Gastrocnemius medialis (tissue), 4 donors: ENCODE measurements at regions not wholly inside any gene's neighbourhood (a gene's known extent, or its start where the extent isn't known, plus 50 kb on each side); places are given as distances from the start of the nearest gene placed in this dataset.

Experiments
- POLR2A ChIP-seq, 2 donors: fragments of 450-650 bp; IDR thresholded peaks; one replicate each; pipeline ENCODE4 v1.6.1; 2017; ENCODE audit warnings: antibody characterized with exemption in 2 of 2, mild to moderate bottlenecking in 2 of 2, moderate library complexity in 2 of 2
- TF ChIP-seq, protein P1 (sequence below), 5 experiments: fragments of 450-650 bp in 3 of 5; fragments of 200-600 bp in 2 of 5; sonication (generic) in 2 of 5; IDR thresholded peaks in 4 of 5; conservative IDR thresholded peaks in 1 of 5; 1 replicate in 4 of 5; 2 replicates in 1 of 5; pipeline ENCODE4 v1.5.1; 2016 to 2019; ENCODE audit warnings: antibody characterized with exemption in 5 of 5, mild to moderate bottlenecking in 3 of 5, moderate library complexity in 3 of 5

- TF ChIP-seq POLR2A (IDR thresholded peaks at IDR 0.05), result no peak
- TF ChIP-seq, protein P1, sequence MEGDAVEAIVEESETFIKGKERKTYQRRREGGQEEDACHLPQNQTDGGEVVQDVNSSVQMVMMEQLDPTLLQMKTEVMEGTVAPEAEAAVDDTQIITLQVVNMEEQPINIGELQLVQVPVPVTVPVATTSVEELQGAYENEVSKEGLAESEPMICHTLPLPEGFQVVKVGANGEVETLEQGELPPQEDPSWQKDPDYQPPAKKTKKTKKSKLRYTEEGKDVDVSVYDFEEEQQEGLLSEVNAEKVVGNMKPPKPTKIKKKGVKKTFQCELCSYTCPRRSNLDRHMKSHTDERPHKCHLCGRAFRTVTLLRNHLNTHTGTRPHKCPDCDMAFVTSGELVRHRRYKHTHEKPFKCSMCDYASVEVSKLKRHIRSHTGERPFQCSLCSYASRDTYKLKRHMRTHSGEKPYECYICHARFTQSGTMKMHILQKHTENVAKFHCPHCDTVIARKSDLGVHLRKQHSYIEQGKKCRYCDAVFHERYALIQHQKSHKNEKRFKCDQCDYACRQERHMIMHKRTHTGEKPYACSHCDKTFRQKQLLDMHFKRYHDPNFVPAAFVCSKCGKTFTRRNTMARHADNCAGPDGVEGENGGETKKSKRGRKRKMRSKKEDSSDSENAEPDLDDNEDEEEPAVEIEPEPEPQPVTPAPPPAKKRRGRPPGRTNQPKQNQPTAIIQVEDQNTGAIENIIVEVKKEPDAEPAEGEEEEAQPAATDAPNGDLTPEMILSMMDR (IDR thresholded peaks at IDR 0.05 in 4 of 5, conservative IDR thresholded peaks at IDR 0.05 in 1 of 5), result no peak
Observed at GRCh38 chr13:33970746-33971561, 153.0 kb downstream of the RFC3 start.
